ENCODE measurements at regions not wholly inside any gene's neighbourhood (a gene's known extent, or its start where the extent isn't known, plus 50 kb on each side); places are given as distances from the start of the nearest gene placed in this dataset.
"Not testable (repeated sequence)": the region's sequence is repeated elsewhere in the genome, so short reads cannot be mapped to it uniquely, and the experiment has no call there.

DNA sequence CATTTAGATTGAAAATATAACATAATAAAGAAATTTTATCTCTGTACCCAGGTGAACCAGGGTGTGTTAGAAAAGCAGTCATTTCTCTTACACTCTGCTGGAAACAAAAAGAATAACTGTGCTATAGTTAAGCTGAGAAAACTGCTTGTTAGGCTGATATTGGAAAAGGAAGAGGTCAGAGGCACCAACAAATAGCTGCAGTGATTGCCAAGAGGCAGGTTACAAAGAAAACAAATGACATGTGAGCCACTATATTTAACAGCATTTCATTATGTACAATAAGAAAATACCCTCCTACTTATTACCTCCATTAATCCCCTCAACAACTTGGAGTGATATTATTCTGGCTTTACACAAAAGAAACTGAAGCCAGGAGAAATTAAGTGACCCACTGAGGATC is 607.9 kb upstream of the TLE4 start:
- DNase-seq (ENCODE audit: low read depth): no peak

- peak; percentile 60 for DNase-seq (ENCODE audit: low read depth)
These were observed 604.1 kb upstream of the TLE4 start for GRCh38 chr9:78967596-78968217.

DNA sequence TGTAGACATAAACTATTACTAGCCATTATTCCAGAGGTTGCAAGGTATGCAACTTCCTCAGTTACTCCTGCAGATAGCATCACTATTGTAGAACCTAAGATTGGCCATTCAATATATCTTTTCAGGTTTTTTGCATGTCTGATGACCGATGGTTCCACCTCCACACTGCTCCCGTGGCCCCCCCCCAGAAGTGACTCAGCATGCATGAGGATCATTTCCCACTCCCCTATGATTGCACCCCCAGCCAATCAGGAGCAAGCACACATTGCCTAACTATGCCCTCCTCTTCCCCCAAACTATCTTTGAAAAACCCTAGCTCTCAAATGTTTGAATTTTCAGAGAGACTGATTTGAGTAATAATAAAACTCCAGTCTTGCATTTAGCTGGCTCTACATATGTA is 601.4 kb upstream of the TLE4 start:
- peak; percentile 67 for DNase-seq (ENCODE audit: low read depth)

DNA sequence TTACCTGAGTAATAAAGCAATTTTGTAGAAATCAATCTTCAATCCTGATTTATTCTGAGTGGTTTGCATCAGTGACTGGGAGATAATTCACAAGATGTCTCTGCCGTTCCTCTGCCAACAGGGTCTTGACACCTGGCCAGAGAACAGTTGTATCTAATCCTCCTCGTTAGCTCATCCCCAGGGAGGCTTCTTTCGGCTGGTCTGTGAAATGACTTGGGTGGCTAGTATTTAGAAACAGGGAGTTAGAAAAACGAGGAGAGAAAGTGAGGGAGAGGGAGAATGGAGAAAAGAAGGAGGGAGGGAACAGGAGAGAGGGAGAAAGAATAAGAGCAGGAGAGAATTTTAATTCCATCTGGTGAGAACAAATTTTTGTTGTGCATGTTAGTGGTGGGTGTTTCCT is 600.2 kb upstream of the TLE4 start:
- DNase-seq (ENCODE audit: low read depth): no peak

- no peak for DNase-seq (ENCODE audit: low read depth)
These were observed 599.3 kb upstream of the TLE4 start for GRCh38 chr9:78972303-78972999.

DNA sequence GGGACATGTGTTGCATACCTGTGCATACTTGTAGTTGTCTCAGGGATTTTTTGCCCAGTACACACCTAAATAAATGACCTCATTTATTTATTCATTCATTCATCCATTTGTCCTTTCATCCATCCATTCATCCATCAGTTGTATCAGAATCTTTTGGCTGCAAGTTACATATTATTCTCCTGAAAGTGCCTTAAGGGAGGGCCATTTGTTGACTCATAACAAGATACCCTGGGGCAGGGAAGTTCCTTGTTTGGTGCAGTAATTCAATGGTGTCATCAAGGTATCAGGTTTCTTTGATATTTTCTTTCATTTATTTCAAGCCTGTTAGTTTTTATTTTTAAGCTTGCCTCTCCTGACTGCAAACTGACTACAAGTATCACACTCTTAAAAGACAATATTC is 597.9 kb upstream of the TLE4 start:
- DNase-seq (ENCODE audit: low read depth): peak; percentile 98

DNA sequence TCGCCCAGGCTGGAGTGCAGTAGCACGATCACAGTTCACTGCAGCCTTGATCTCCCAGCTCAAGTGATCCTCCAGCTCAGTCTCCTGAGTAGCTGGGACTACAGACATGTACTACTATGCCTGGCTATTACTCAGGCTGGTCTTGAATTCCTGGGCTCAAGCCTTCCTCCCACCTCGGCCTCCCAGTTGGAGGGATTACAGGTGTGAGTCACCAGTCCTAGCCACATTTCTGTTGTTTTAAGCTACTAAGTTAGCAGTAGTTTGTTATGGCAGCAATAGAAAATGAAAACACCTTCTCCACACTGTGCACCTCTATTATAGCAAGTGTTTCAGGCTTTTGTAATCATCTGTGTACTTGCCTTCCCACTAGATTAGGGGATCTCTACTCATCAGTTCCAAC is 588.9 kb upstream of the TLE4 start:
- peak; percentile 98 for DNase-seq (ENCODE audit: low read depth)

DNA sequence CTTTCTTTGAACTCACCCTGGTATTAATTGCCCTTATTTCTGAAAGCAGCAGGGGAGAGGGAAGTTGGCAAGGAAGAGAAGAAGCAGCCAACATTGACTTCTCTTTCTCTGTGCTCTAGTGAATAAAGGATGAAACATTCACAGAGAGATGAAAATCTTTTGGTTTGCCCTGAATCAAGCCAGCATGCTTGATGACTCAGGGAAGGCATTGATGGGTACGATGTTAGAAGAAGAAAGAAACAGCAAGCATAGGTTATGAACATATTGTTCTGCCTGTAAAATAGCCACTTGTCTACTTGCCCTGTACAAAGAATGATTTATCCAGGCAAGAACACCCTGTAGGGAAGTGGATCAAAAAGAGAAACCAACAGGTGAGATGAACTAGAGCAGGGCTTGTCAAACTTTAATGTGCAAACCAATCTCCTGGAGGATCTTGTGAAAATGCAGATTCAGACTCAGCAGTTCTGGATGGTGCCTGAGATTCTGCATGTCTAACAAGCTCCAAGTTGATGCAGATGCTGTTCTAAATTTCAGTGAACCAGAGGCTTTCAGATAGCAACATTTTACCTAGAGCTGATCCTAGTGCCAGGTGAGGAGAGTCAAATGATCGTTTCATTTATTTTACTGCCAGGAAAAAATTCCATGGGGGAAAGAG is 586.6 kb upstream of the TLE4 start:
- DNase-seq (ENCODE audit: low read depth): peak; percentile 89

GRCh38 chr9:78986446-78986845 is 585.3 kb upstream of the TLE4 start:
- peak; percentile 92 for DNase-seq (ENCODE audit: low read depth)

GRCh38 chr9:78989031-78989658 is 582.6 kb upstream of the TLE4 start:
- DNase-seq (ENCODE audit: low read depth): peak; percentile 67

- DNase-seq (ENCODE audit: low read depth): peak; percentile 44
These were observed 577.3 kb upstream of the TLE4 start for GRCh38 chr9:78994471-78994870.

GRCh38 chr9:78994974-78995373 is 576.8 kb upstream of the TLE4 start:
- not testable (repeated sequence) for DNase-seq (ENCODE audit: low read depth)

DNA sequence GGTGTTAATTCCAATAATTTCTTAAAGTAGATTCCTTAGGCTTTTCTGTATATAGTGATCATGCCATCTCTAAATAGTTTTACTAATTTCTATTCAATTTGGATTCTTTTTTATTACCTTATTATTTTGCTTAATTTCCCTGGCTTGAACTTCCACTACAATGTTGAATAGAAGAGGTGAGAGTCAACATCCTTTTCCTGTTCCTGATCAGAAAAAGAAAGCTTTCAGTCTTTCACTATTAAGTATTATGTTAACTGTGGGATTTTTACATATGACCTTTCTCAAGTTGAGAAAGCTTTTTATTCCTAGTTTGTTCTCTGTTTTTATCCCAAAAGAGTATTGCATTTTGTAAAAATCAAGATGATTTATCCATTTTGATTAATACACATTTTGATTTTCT is 574.5 kb upstream of the TLE4 start:
- no peak for DNase-seq (ENCODE audit: low read depth)

DNA sequence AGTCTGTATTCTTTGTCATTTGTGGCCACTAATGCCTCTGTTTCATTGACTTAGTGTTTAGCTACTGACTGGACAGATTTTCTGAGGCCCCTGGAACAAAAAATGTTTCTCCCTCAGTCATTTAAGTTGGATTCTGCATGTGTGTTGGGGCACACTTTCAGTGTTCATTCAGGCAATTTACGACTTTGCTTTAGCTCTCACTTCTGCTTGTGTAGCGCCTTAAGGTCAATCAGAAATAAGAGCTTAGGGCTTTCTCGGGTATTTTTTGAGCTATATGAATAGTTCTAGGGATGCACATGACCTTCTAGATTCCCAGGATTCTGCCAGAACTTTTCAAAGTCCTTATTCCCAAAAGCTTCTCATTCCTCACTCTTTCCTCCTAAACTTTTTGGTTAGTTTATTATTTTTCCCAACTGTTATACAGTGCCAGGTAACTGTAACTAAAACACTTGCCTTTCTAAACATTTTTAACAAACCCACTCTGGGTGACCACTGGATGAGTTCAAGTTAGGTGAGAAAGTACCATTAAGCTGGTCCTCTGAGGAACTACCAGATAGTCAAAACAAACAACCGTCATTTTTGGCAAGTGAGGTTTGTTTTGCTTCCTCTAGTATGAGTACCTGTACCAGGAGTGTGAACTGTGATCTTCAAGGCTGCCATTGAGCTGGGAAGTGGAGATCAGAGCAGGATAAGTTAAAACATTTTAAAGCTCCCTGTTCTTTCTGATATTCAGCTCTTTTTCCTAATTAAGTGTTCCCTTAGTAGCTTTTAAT is 571.3 kb upstream of the TLE4 start:
- DNase-seq (ENCODE audit: low read depth): peak; percentile 92

GRCh38 chr9:79001012-79001411 is 570.8 kb upstream of the TLE4 start:
- DNase-seq (ENCODE audit: low read depth): no peak

- no peak for DNase-seq (ENCODE audit: low read depth)
These were observed 568.3 kb upstream of the TLE4 start for GRCh38 chr9:79003514-79003913.

DNA sequence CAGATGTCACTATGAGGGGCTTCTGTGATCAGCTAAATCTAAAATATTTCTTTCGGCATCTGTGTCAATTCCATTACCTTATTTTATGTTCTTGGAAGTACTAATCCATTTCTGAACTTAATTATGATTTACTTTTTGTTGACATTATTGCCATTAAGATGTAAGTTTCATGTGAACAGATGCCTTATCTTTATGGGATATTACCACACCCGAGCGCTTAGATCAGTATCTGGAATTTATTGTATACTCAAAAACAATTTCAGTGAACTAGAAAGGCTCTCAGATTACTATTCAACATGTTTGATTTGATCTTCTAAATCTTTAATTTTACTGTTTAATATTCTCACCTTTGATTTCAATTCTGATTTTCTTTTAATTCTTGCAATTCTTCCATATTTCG is 567.7 kb upstream of the TLE4 start:
- DNase-seq (ENCODE audit: low read depth): no peak

- no peak for DNase-seq (ENCODE audit: low read depth)
These were observed 565.2 kb upstream of the TLE4 start for GRCh38 chr9:79006546-79006945.

- DNase-seq (ENCODE audit: low read depth): no peak
These were observed 563.9 kb upstream of the TLE4 start for GRCh38 chr9:79007701-79008483.

DNA sequence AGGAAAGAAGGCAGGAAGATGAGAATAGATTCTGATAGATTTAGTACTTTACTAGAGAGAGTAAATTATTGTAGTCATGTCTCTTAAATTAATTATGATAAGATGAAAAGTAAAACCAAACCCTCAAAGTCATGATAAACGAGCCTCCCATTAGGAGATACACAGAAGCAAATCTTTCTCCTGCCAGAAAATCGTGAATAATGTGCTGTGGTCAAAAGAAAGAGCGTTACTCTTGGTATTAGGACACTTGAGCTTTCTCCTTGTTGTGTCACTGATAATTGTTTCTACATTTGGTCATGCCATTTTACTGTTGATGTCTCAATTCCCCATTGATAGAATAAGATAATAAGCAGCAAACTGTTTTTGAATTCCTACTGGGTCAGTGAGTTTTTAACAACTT is 562.8 kb upstream of the TLE4 start:
- no peak for DNase-seq (ENCODE audit: low read depth)

DNA sequence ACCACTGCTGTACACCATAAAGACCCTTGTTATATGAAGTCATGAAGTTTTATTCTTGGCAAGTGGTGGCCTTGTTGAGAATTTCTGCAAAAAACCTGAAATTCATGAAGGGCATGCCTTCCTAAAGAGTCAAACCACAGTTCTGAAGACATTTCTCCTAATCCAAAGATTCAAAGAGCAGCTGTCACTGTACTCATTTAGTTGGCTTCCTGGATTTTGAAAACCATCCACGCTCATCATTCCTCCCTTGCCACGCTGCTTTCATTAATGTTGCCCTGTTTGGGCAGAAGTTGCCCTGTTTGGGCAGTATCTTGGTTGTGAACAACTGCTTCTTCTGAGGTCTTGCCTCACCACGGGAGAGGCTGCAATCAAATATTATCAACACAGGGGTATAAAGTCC is 560.3 kb upstream of the TLE4 start:
- DNase-seq (ENCODE audit: low read depth): peak; percentile 49

Measured in M059J (cell line).